HCT116 (cell line): ENCODE measurements at regions not wholly inside any gene's neighbourhood (a gene's known extent, or its start where the extent isn't known, plus 50 kb on each side); places are given as distances from the start of the nearest gene placed in this dataset.
"Not testable (repeated sequence)": the region's sequence is repeated elsewhere in the genome, so short reads cannot be mapped to it uniquely, and the experiment has no call there.

Source experiments
- CTCF ChIP-seq, 3 experiments: fragments of 200-600 bp in 1 of 3; sonication (generic) in 1 of 3; IDR thresholded peaks in 2 of 3; conservative IDR thresholded peaks in 1 of 3; 2 replicates each; pipeline ENCODE4 v1.5.1; 2012 to 2017; ENCODE audit warnings: low read depth in 2 of 3, low read length in 2 of 3, antibody characterized with exemption in 1 of 3, borderline replicate concordance in 1 of 3, control low read depth in 1 of 3, mild to moderate bottlenecking in 1 of 3, mixed read lengths in 1 of 3, mixed run types in 1 of 3, moderate library complexity in 1 of 3; ENCODE audit not compliant: insufficient read depth in 1 of 3
- EZH2 ChIP-seq: fragments of 200-600 bp; sonication (generic); IDR thresholded peaks from 2 replicates; pipeline ENCODE4 v1.6.1; 2017; ENCODE audit warnings: antibody characterized with exemption, mixed run types

GRCh38 chr10:47661955-47662577 is 101.3 kb downstream of the SYT15B start:
- not testable (repeated sequence) for TF ChIP-seq CTCF (IDR thresholded peaks at IDR 0.05 in 2 of 3, conservative IDR thresholded peaks at IDR 0.05 in 1 of 3; ENCODE audit: borderline replicate concordance in 1 of 3, insufficient read depth in 1 of 3, low read depth in 2 of 3, low read length in 2 of 3); EZH2
